Peyer's patch (tissue), 4 donors: ENCODE measurements at regions not wholly inside any gene's neighbourhood (a gene's known extent, or its start where the extent isn't known, plus 50 kb on each side); places are given as distances from the start of the nearest gene placed in this dataset.

Experiments
- DNase-seq, 3 donors: peaks; one replicate each; pipeline ENCODE4 v3.0.0-alpha.2; 2017 to 2019
- H3K27ac ChIP-seq, 4 donors: fragments of 200-600 bp; sonication (generic); one replicate each; pipeline ENCODE4 v1.5.1; 2016 to 2019
- H3K27me3 ChIP-seq, 2 donors: fragments of 200-600 bp; sonication (generic); one replicate each; pipeline ENCODE4 v1.5.1; 2019
- H3K36me3 ChIP-seq, 3 donors: fragments of 200-600 bp; sonication (generic); one replicate each; pipeline ENCODE4 v1.5.1; 2016 to 2019
- H3K4me1 ChIP-seq, 4 donors: fragments of 200-600 bp; sonication (generic); one replicate each; pipeline ENCODE4 v1.5.1; 2016 to 2019
- H3K4me3 ChIP-seq, 4 donors: fragments of 200-600 bp; sonication (generic); 1 replicate in 3 of 4; 2 replicates in 1 of 4; pipeline ENCODE4 v1.5.1; 2016 to 2019; ENCODE audit warnings: mild to moderate bottlenecking in 1 of 4
- H3K9me3 ChIP-seq, 4 donors: fragments of 200-600 bp; sonication (generic); one replicate each; pipeline ENCODE4 v1.5.1; 2016 to 2019; ENCODE audit warnings: mild to moderate bottlenecking in 1 of 4
- POLR2A ChIP-seq, 2 donors: fragments of 450-650 bp; IDR thresholded peaks; one replicate each; pipeline ENCODE4 v1.5.1; 2017; ENCODE audit warnings: antibody characterized with exemption in 2 of 2, mild to moderate bottlenecking in 2 of 2, moderate library complexity in 2 of 2
- TF ChIP-seq, protein P1 (sequence below), 6 experiments: fragments of 450-650 bp in 4 of 6; fragments of 200-600 bp in 2 of 6; sonication (generic) in 1 of 6; IDR thresholded peaks; one replicate each; pipeline ENCODE4 v1.5.1; 2017 to 2019; ENCODE audit warnings: antibody characterized with exemption in 6 of 6, mild to moderate bottlenecking in 3 of 6, moderate library complexity in 1 of 6

GRCh38 chr6:54758340-54758739, 88.2 kb upstream of the FAM83B start:
- Histone ChIP-seq H3K27me3 (no peaks in the 10 kb centered on the region), H3K4me3 (no peak overlapping the region), H3K27ac (no peak overlapping the region), H3K36me3 (no peaks in the 10 kb centered on the region), H3K9me3 (no peaks in the 10 kb centered on the region), H3K4me1 (no peaks in the 10 kb centered on the region)
- DNase-seq: no peak
- TF ChIP-seq, protein P1, sequence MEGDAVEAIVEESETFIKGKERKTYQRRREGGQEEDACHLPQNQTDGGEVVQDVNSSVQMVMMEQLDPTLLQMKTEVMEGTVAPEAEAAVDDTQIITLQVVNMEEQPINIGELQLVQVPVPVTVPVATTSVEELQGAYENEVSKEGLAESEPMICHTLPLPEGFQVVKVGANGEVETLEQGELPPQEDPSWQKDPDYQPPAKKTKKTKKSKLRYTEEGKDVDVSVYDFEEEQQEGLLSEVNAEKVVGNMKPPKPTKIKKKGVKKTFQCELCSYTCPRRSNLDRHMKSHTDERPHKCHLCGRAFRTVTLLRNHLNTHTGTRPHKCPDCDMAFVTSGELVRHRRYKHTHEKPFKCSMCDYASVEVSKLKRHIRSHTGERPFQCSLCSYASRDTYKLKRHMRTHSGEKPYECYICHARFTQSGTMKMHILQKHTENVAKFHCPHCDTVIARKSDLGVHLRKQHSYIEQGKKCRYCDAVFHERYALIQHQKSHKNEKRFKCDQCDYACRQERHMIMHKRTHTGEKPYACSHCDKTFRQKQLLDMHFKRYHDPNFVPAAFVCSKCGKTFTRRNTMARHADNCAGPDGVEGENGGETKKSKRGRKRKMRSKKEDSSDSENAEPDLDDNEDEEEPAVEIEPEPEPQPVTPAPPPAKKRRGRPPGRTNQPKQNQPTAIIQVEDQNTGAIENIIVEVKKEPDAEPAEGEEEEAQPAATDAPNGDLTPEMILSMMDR (IDR thresholded peaks at IDR 0.05): no peak
- TF ChIP-seq POLR2A (IDR thresholded peaks at IDR 0.05): no peak

DNA sequence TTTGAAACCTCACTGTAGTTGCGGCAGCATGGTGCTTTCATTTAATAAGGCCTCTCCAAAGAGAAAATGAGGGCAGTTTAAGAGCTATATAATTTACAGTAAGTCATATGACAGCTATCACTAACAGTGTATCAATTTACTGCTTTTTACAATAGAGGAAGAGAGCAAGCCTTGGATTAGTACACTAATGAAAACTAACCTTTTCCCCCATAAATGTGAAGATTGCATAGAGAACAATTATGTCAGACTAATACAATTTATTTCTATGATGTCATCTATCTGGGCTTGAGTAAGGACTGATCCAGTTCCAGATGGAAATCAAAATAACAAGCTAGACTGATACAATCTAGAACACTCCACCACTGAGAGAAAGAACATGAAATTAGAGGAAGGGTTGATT, 78.1 kb upstream of the FAM83B start:
- Histone ChIP-seq H3K4me3 (no peak overlapping the region), H3K27me3 (no peaks in the 10 kb centered on the region), H3K4me1 (no peaks in the 10 kb centered on the region), H3K9me3 (no peaks in the 10 kb centered on the region), H3K27ac (no peak overlapping the region), H3K36me3 (no peaks in the 10 kb centered on the region)
- TF ChIP-seq, protein P1 (IDR thresholded peaks at IDR 0.05): no peak
- no peak for TF ChIP-seq POLR2A (IDR thresholded peaks at IDR 0.05)
- DNase-seq: no peak

- no peak overlapping the region for H3K4me3 ChIP-seq
- H3K27me3 ChIP-seq: no peaks in the 10 kb centered on the region
- H3K27ac ChIP-seq: no peak overlapping the region
- no peaks in the 10 kb centered on the region for H3K36me3 ChIP-seq
- H3K4me1 ChIP-seq: no peaks in the 10 kb centered on the region
- TF ChIP-seq, protein P1 (IDR thresholded peaks at IDR 0.05): no peak
- TF ChIP-seq POLR2A (IDR thresholded peaks at IDR 0.05): no peak
- H3K9me3 ChIP-seq: no peaks in the 10 kb centered on the region
- DNase-seq: no peak
Observed at GRCh38 chr6:54770328-54770727, 76.2 kb upstream of the FAM83B start.

DNA sequence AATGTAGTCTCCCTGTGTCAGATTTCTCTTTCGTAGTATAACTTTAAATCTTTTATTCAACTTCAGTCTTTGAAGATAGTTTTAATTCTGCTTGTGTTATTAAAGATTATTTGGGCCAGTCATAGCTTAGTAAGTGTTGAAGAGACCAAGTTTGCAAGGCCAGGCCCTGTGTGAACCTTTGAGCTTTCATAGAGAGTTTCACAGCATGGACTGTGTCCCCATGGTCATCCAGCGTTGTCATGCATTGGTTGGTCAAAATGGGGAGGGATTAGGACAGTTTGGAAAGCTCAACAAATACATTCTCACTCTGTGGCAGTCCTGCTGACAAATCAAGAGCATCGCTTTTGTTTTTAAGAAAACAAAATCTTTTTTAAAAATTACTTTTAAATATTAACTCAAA, 74.6 kb upstream of the FAM83B start:
- no peak overlapping the region for H3K27ac ChIP-seq
- no peak for TF ChIP-seq POLR2A (IDR thresholded peaks at IDR 0.05)
- TF ChIP-seq, protein P1 (IDR thresholded peaks at IDR 0.05): no peak
- DNase-seq: no peak
- no peaks in the 10 kb centered on the region for H3K36me3 ChIP-seq
- no peaks in the 10 kb centered on the region for H3K9me3 ChIP-seq
- H3K27me3 ChIP-seq: no peaks in the 10 kb centered on the region
- H3K4me3 ChIP-seq: no peak overlapping the region
- no peaks in the 10 kb centered on the region for H3K4me1 ChIP-seq

DNA sequence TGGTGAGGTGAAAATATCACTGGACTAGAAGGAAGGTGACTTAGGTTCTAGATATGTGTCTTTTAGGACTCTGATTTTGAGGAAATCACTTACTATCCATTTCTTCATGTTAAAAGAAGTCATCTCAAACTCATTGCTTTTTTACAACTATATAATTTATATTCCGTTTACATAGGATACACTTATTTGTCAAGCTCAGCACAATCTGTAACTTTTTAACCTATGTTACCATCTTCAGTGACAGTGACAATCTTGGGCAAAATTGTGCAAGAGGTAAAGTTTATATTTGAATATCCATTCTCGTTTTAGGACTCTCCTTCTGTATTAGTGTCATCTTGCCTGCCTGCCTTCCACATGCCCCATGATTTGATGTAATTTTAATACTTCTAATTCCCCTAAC, 74.0 kb upstream of the FAM83B start:
- H3K4me1 ChIP-seq: no peaks in the 10 kb centered on the region
- DNase-seq: no peak
- H3K36me3 ChIP-seq: no peaks in the 10 kb centered on the region
- TF ChIP-seq, protein P1 (IDR thresholded peaks at IDR 0.05): no peak
- TF ChIP-seq POLR2A (IDR thresholded peaks at IDR 0.05): no peak
- no peaks in the 10 kb centered on the region for H3K27me3 ChIP-seq
- H3K4me3 ChIP-seq: no peak overlapping the region
- H3K9me3 ChIP-seq: no peaks in the 10 kb centered on the region
- no peak overlapping the region for H3K27ac ChIP-seq

- H3K27ac ChIP-seq: no peak overlapping the region
- TF ChIP-seq, protein P1 (IDR thresholded peaks at IDR 0.05): no peak
- no peak for TF ChIP-seq POLR2A (IDR thresholded peaks at IDR 0.05)
- H3K4me3 ChIP-seq: no peak overlapping the region
- H3K27me3 ChIP-seq: no peaks in the 10 kb centered on the region
- no peaks in the 10 kb centered on the region for H3K36me3 ChIP-seq
- H3K9me3 ChIP-seq: no peaks in the 10 kb centered on the region
- no peaks in the 10 kb centered on the region for H3K4me1 ChIP-seq
- DNase-seq: no peak
Observed at GRCh38 chr6:54775576-54775975, 71.0 kb upstream of the FAM83B start.
